ENCODE measurements at regions not wholly inside any gene's neighbourhood (a gene's known extent, or its start where the extent isn't known, plus 50 kb on each side); places are given as distances from the start of the nearest gene placed in this dataset.
A peak's percentile ranks its signal among the peaks of the same experiment; 100 is the strongest.

- DNase-seq (ENCODE audit: low read depth in 2 of 2), result no peak
Measured at GRCh38 chr7:106196460-106197021, 84.4 kb upstream of the SYPL1 start.

GRCh38 chr7:106193661-106194060, 81.5 kb upstream of the SYPL1 start:
- no peak for DNase-seq (ENCODE audit: low read depth in 2 of 2)

DNA sequence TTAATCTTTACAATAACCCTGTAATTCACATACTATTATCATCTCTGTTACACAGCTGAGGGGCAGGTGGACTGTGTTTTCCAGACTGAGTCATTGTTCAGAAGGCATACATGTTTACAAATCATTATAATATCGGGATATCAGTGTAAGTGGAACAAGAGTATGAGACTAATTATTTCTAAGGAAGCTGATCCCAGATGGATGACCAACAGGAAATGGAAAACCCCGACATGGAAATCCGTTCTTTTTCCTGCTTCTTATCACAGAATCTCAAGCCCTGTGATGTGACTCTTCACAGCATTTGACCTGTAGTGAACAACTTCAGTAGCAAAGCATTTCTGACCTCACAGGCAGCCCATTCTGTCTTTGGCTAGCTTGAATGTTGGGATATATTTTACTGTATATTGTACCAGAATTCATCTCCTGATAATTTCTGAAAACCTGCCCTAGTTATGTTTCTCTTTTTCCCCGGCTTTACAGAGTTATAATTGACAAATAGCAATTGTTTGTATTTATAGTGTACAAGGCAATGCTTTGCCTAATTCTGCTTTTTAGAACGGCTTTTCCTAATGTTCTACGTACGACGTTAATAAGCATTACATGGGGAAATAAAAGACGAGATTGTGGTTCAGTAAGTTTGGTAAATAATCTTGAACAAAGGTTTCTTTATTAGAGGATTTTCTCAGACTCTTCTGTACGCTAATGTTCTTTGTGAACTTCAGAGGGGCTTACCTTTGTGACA, 78.6 kb upstream of the SYPL1 start:
- DNase-seq (ENCODE audit: low read depth in 2 of 2), result no peak

DNA sequence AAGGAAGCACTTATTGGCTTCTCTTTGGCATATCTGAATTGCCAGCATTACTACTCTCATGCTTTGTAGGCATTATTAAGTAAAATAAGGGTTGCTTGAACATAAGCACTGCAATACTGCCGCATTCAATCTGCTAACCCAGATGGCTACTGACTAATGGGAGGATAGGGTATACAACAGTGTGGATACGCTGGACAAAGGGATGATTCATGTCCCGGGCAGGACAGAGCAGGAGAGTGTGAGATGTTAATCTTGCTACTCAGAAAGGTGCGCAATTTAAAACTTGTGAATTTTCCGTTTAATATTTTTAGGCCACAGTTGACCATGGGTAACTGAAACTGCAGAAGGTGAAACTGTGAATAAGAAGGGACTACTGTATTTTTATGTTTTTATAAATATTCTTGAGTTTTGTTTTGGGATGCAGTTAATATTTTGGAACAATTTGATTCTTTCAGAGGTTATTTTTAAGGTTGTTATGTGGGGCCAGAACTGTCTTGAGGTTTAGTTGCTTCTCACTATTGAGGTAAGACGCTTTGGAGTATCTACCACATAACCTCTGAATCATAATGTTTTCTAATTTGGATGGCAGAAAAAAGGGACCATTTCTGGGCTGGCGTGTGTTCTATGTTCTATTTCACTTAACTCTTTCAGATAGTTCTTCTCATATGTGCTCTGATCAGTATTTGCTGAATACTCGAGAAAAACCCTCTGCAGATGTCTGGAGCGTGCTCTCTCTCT, 75.7 kb upstream of the SYPL1 start:
- no peak for DNase-seq (ENCODE audit: low read depth in 2 of 2)

DNA sequence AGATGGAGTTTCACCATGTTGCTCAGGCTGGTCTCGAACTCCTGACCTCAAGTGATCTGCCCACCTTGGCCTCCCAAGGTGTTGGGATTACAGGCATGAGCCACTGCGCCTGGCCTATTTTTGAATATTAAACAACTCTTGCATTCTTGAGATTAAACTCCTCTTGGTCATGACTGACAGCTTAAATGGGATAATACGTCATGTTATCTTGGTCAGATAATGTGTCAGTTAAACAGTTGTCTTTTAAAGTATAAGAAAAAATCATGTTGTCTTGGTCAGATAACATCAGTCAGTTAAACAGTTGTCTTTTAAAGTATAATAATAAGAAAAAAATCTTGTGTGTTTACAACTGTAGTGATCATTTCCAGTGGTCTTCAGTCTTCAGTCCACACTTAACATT, 73.6 kb upstream of the SYPL1 start:
- no peak for DNase-seq (ENCODE audit: low read depth in 2 of 2)

GRCh38 chr7:106183952-106184351, 71.8 kb upstream of the SYPL1 start:
- DNase-seq (ENCODE audit: low read depth in 2 of 2), result no peak

- DNase-seq (ENCODE audit: low read depth in 2 of 2), result no peak
Measured at GRCh38 chr7:106182904-106183303, 70.8 kb upstream of the SYPL1 start.

- no peak for DNase-seq (ENCODE audit: low read depth in 2 of 2)
Measured at GRCh38 chr7:106181658-106182265, 69.7 kb upstream of the SYPL1 start.

DNA sequence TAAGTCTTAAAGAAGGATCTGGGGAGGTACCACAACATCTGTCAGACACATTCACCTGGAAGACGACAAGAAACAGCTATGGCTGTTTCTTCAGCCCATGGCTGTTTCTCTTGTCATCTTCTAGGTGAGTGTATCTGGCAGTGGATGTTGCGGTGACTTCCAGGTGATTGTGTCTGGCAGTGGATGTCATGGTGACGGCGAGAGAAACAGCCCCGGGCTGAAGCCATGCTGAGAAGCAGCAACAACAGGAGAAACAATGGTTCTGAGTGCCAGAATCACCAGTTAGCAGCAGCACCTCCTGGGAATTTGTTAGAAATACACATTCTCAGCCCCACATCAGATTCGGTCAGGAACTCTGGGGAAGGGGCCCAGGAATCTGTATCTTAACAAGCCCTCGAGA, 68.6 kb upstream of the SYPL1 start:
- DNase-seq (ENCODE audit: low read depth in 2 of 2), result no peak

- no peak for DNase-seq (ENCODE audit: low read depth in 2 of 2)
Measured at GRCh38 chr7:106179256-106179655, 67.1 kb upstream of the SYPL1 start.

DNA sequence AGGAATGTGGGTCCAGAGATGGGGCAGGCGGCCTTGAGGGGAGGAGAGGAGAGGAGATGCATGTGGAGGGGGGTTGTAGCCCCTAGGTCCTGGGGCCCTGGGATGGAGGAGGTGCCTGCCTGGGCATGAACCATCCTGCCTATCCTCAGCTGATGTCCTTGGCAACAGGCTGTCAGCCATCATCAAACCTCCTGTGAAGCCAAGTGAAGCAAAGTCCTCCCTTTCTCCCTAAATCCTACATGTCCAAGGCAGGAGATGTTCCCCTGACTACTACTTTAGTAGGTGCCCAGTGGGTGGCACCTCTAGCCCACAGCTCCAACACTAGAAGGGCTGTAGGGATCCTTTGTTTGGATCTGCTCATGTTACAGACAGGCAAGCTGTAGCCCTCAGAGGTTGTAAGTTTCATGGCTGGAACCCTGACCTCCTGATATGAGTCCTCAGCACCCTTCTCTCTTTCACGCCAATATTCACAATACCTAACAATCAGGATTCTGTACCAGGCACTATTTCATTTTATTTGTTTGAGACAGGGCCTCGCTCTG, 66.6 kb upstream of the SYPL1 start:
- DNase-seq (ENCODE audit: low read depth in 2 of 2), result no peak

GRCh38 chr7:106177738-106178592, 65.9 kb upstream of the SYPL1 start:
- no peak for DNase-seq (ENCODE audit: low read depth in 2 of 2)

- no peak for DNase-seq (ENCODE audit: low read depth in 2 of 2)
Measured at GRCh38 chr7:106177300-106177690, 65.2 kb upstream of the SYPL1 start.

DNA sequence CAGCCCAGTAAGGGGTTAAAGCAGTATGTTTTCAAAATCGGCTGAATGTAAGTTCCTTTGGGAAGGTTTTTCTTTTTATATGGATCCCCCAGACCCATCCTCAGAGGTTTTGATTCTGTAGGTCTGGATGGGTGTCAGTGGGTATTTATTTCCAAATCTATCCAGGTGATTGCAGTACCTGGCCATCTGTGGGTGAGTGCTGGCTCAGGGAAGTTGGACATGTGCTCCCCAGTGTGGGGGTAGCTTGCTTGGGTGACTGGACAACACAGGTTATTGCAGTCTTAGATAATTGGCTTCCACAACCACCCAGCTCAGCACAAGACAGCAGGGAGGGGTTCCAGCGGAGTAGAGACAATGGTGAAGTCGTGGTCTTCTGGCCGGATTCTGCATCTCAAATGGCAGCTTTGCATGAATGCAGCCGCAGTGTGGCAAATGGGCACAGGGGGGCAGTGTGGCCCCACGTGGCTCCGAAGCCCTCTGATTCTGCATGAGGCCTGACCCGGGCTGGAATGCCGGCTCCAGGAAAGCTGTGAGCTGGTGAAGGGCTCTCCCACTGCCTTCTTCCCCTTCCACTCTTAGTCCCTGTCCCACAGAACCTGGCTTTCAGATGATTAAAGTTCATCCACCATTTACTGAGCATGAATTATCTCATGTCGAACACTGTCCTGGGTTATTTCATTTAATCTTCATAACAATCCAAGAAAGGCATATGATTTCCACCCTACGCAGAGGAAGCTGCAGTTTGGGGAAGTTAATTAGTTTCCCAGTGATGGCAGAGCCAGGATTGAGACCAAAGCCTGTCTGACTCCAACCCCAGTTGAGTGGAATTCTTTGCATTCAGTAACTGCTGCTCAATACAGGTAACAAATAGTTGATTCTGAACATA, 64.5 kb upstream of the SYPL1 start:
- DNase-seq (ENCODE audit: low read depth in 2 of 2), result peak; percentile 25 to 64

GRCh38 chr7:106175507-106175906, 63.4 kb upstream of the SYPL1 start:
- no peak for DNase-seq (ENCODE audit: low read depth in 2 of 2)

GRCh38 chr7:106170651-106171050, 58.5 kb upstream of the SYPL1 start:
- DNase-seq (ENCODE audit: low read depth in 2 of 2), result no peak

DNA sequence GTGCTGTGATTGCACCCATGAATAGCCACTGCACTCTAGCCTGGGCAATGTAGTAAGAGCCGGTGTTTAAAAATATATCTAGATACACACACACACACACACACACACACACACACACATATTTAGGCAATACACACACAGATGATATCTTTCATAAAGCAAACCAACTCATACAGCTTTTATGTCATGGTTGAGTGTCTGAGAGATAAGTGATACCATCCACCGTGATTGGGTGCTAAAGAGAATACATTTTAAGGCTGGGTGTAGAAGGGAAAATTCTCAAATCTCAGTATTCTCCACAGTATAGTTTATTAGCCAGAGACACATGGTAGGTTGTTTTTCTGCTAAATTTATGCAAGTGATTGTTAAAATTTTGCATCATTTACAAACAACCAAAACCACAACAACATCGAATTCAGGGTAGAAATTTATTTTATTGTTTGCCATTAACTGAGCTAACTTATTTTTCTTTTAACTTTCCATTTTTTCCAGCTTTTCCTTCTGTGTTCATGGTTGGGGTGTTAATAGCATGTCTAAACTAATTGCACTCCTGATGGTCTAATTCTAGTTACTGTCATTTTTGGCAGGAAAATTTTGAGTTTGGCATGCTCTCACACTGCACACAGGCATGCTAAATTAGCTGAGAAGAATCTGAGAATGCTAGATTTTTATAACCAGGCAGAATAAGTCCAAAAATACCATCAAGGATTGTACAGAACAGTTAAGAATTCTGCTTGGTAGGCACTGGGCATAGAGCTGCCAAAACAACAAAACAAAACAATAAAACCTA, 57.9 kb upstream of the SYPL1 start:
- DNase-seq (ENCODE audit: low read depth in 2 of 2), result no peak

- no peak for DNase-seq (ENCODE audit: low read depth in 2 of 2)
Measured at GRCh38 chr7:106167439-106168136, 55.5 kb upstream of the SYPL1 start.
